GM19328 (cell line): ENCODE measurements at regions not wholly inside any gene's neighbourhood (a gene's known extent, or its start where the extent isn't known, plus 50 kb on each side); places are given as distances from the start of the nearest gene placed in this dataset.

Source experiments
- ATAC-seq: cut with Tn5 transposase; IDR thresholded peaks from one replicate; pipeline ENCODE4 v1.9.1; 2021; ENCODE audit warnings: mild to moderate bottlenecking, moderate library complexity; ENCODE audit not compliant: unreplicated experiment

DNA sequence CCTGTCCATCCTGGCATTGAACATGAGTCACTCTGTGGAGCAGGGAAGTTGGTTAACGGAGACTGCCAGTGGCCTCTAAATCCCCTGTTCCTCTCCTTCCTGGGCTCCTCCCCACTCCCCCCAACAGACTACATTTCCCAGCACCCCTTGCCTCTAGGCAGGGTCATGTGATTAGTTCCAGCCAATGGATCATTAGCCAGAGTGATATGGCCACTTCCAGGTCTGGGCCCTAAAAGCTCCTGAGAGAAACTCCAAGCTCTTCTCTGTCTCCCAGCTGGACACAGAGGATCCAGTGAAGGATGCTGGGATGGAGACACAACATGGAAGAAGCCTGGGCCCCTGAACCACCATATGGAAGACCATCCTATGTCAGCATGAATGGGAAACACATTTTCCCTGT, 54.4 kb upstream of the RFLNA start:
- ATAC-seq, result no peak

DNA sequence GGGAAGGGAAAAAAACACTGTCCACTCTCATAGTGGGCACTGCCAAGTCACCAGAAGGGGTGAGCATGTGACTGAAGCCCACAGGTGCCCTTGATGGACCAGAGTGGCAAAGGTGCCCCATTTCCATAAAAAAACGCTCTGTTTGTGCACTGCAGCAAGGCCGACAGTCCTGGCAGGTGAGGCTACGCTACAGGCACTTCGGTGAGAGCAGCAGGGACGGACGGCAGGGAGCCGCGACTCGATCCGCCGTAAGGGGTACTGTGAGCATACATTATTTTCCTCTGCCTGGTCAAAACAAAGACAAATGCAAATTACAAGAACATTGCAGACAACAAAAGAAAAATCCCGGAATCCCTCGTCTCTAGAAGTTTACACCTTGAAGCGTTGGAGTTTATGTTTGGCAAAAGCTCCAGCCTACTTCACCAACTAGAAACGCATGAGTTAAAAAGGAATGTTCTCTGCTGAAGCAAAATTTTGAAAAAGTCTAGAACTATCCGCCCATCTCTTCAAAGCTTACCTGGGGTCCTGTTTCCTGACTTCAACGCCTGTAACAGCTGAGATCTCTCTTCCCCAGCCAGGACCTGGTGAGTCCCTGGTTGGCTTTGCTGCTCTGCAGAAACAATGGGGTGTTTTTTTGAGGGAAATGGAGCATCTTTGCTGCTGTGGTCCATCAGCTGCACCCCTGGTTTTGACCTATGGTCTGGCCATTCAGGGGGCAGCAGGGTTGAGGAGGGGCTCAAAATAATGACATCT, 52.9 kb upstream of the RFLNA start:
- ATAC-seq, result no peak

DNA sequence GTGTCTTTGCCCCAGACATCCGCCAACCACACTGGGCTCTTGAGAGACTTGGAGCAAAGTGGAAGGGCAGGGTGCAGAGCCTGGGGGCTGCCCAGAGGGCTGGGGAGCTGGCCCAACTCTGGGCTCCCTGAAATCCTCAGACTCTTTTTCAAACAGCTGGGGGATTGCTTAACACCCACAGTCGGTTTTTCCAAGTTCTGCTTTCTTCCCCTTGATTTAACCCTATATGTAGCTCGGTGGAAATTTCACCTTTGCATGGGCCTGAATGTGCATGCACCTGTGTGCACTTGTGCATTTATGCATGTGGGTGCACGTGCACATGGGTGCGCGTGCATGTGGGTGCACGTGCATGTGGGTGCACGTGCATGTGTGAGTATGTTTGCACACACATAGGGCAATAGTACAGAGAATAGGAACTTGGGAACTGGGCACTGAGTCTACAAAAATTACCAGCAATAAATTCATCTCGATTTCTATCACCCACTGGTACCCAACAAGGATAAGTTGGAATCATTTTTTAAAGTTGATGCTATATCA, 52.3 kb upstream of the RFLNA start:
- no peak for ATAC-seq

DNA sequence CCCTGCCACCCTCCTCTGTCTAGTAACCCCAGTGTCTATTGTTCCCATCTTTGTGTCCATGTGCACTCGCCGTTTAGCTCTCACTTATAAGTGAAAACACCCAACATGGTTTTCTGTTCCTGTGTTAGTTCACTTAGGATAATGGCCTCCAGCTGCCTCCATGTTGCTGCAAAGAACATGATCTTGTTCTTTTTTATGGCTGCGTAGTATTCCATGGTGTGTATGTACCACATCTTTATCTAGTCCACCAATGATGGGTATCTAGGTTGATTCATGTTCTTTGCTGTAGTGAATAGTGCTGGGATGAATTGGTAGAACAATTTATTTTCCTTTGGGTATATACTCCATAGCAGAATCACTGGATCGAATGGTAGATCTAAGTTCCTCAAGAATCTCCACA, 51.0 kb upstream of the RFLNA start:
- ATAC-seq, result no peak
